ENCODE measurements at regions not wholly inside any gene's neighbourhood (a gene's known extent, or its start where the extent isn't known, plus 50 kb on each side); places are given as distances from the start of the nearest gene placed in this dataset.

- TF ChIP-seq CTCF (IDR thresholded peaks at IDR 0.05; ENCODE audit: insufficient read depth, low read depth, low read length, missing control alignments): no peak
- DNase-seq (ENCODE audit: low read depth): no peak
- no peak overlapping the region for H3K4me3 ChIP-seq (ENCODE audit: low read length)
Measured at GRCh38 chr2:16328521-16329190, 337.0 kb downstream of the CYRIA start.

DNA sequence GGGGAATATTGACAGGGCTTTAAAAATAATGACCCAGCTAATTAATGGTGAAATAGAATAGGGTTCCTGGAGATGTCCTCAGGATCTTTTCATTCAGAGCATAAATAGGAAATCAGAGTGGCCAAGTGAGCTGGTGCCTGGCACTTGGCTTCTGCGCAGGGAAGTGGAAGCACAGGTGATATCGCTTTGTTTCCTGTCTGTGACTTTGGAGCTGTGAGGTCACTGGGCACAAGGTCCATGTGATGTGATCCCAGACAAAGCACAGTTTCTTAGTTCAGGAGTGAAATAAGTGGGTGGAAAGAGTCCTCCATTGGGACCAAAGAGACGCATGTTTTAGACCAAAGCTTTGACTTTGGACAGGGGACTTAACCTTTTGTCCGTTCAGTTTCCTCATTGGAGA, 338.3 kb downstream of the CYRIA start:
- DNase-seq (ENCODE audit: low read depth): no peak
- TF ChIP-seq CTCF (IDR thresholded peaks at IDR 0.05; ENCODE audit: insufficient read depth, low read depth, low read length, missing control alignments): no peak
- H3K4me3 ChIP-seq (ENCODE audit: low read length): no peak overlapping the region

DNA sequence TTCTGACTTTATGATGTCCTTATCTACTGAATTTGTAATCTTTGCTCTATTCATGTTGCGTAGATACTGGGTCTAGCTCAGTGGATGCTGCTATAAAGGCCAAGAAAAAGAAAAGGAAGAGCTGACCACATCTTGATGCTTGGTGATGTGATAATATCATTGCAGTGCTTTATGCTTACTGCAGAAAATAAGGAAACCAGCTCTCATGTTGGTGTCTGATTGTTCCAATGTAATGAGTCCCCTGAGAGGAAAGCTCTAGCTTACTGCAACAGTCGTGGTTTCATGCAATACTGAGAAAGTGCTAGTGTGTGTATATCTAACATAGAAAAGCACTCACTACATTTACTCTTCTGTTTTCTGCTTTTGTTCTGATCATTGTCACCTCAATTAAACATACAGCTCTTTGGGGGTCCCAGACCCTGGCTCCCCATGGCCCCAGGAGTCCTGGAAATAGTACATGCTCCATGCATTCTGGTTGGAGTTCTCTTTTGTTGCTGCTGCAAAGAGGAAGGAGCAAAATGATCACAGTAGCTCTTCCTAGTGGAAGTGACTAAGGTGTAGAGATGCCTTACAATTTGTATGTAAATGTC, 338.8 kb downstream of the CYRIA start:
- TF ChIP-seq CTCF (IDR thresholded peaks at IDR 0.05; ENCODE audit: insufficient read depth, low read depth, low read length, missing control alignments): no peak
- DNase-seq (ENCODE audit: low read depth): no peak
- no peak overlapping the region for H3K4me3 ChIP-seq (ENCODE audit: low read length)

DNA sequence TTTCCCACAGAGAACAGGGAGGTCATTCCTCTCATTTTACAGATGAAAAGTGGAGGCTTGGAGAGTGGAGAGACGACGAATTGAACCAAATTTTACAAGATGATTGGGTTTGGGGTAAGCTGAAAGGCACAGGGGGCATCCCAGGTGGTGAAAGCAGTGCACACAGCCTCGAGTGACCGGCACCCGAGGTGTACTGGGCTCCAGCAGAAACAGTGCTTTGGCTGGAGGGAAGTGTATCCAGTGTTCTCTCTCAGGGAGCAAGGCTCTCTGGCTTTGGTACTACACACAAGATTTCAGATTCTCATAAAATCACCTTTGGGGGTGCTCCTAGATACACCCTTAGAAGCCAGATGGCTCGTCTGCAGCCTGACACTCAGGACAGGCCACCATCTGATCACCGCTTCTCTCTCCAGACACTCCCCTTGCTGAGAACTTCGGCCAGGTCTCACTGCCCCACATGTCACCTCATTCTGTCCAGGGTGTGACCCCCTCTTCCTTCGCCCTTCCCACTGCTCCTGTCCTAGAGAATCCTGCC, 339.6 kb downstream of the CYRIA start:
- DNase-seq (ENCODE audit: low read depth): no peak
- TF ChIP-seq CTCF (IDR thresholded peaks at IDR 0.05; ENCODE audit: insufficient read depth, low read depth, low read length, missing control alignments): no peak
- H3K4me3 ChIP-seq (ENCODE audit: low read length): no peak overlapping the region

GRCh38 chr2:16325016-16325975, 340.3 kb downstream of the CYRIA start:
- TF ChIP-seq CTCF (IDR thresholded peaks at IDR 0.05; ENCODE audit: insufficient read depth, low read depth, low read length, missing control alignments): no peak
- H3K4me3 ChIP-seq (ENCODE audit: low read length): no peak overlapping the region
- no peak for DNase-seq (ENCODE audit: low read depth)

DNA sequence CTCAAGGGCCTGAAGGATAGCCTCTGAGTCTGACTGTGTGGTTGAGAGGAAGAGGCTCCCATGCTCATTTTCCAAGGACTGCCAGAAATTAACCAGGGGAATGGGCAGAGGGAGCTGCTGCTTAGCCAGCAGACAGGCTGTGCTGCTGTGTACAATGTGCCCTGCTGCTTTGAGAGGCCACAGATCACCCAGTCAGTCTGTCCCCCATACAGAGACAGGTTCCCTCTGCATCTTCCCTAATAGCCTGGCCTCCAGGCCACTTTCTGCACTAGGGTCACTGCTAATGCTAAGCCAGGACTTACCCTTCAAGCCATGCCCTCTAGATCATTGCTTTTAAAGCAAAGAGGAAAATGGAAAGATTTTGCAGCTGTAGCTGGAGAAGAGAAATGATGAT, 341.1 kb downstream of the CYRIA start:
- no peak overlapping the region for H3K4me3 ChIP-seq (ENCODE audit: low read length)
- no peak for DNase-seq (ENCODE audit: low read depth)
- TF ChIP-seq CTCF (IDR thresholded peaks at IDR 0.05; ENCODE audit: insufficient read depth, low read depth, low read length, missing control alignments): no peak

Measured in epithelial cell of esophagus (primary cell).